GM23338 (cell line): ENCODE measurements at regions not wholly inside any gene's neighbourhood (a gene's known extent, or its start where the extent isn't known, plus 50 kb on each side); places are given as distances from the start of the nearest gene placed in this dataset.

Experiments
- ATAC-seq: fragments of 200-7000 bp; cut with Tn5 transposase; 3 replicates; pipeline ENCODE4 v1.9.1; 2020
- DNase-seq: peaks from one replicate; pipeline ENCODE4 v3.0.0-alpha.2; 2015; ENCODE audit warnings: low spot score
- H2AFZ ChIP-seq: fragments of 200-600 bp; sonication (generic); 2 replicates; pipeline ENCODE4 v1.8.0; 2016; ENCODE audit warnings: antibody characterized with exemption, mild to moderate bottlenecking, moderate library complexity
- H3F3A ChIP-seq: fragments of 200-600 bp; sonication (generic); replicated peaks from 2 replicates; pipeline ENCODE4 v1.8.0; 2017; ENCODE audit warnings: antibody characterized with exemption, mixed run types, low read depth
- H3K27ac ChIP-seq: fragments of 200-600 bp; sonication (generic); 2 replicates; pipeline ENCODE4 v1.6.1; 2016; ENCODE audit warnings: low read depth
- H3K27me3 ChIP-seq: fragments of 200-600 bp; sonication (generic); 2 replicates; pipeline ENCODE4 v1.8.0; 2016; ENCODE audit warnings: mild to moderate bottlenecking, mixed run types, moderate library complexity; ENCODE audit not compliant: insufficient read depth
- H3K36me3 ChIP-seq: fragments of 200-600 bp; sonication (generic); 2 replicates; pipeline ENCODE4 v1.8.0; 2016; ENCODE audit warnings: mild to moderate bottlenecking; ENCODE audit not compliant: insufficient read depth
- H3K4me1 ChIP-seq: fragments of 200-600 bp; sonication (generic); 2 replicates; pipeline ENCODE4 v1.8.0; 2016; ENCODE audit warnings: mild to moderate bottlenecking, moderate library complexity; ENCODE audit not compliant: insufficient read depth
- H3K4me2 ChIP-seq: fragments of 200-600 bp; sonication (generic); 2 replicates; pipeline ENCODE4 v1.7.1; 2017; ENCODE audit warnings: mixed run types
- H3K4me3 ChIP-seq: fragments of 200-600 bp; sonication (generic); 2 replicates; pipeline ENCODE4 v1.6.1; 2016; ENCODE audit warnings: mixed run types
- H3K79me2 ChIP-seq: fragments of 200-600 bp; sonication (generic); replicated peaks from 2 replicates; pipeline ENCODE4 v1.8.0; 2017; ENCODE audit warnings: mild to moderate bottlenecking; ENCODE audit not compliant: insufficient read depth
- H3K9me2 ChIP-seq: fragments of 200-600 bp; sonication (generic); 2 replicates; pipeline ENCODE4 v1.8.0; 2017; ENCODE audit not compliant: insufficient read depth
- H4K20me1 ChIP-seq: fragments of 200-600 bp; sonication (generic); replicated peaks from 2 replicates; pipeline ENCODE4 v1.8.0; 2017; ENCODE audit warnings: mild to moderate bottlenecking; ENCODE audit not compliant: insufficient read depth
- H3K27ac Mint-ChIP-seq: 2 replicates; pipeline ENCODE4 v1.8.0; 2020; ENCODE audit warnings: inconsistent platforms, mild to moderate bottlenecking, moderate library complexity, mixed read lengths
- H3K27me3 Mint-ChIP-seq: 3 replicates; pipeline ENCODE4 v1.8.0; 2022; ENCODE audit warnings: low read depth, mild to moderate bottlenecking, moderate library complexity, mixed read lengths, inconsistent platforms; ENCODE audit not compliant: insufficient read depth, poor library complexity
- H3K36me3 Mint-ChIP-seq: 3 replicates; pipeline ENCODE4 v1.8.0; 2021; ENCODE audit warnings: low read depth, mild to moderate bottlenecking, inconsistent platforms, moderate library complexity, mixed read lengths
- H3K4me1 Mint-ChIP-seq: 3 replicates; pipeline ENCODE4 v1.8.0; 2020; ENCODE audit warnings: mild to moderate bottlenecking, inconsistent platforms, mixed read lengths
- H3K4me3 Mint-ChIP-seq: 3 replicates; pipeline ENCODE4 v1.8.0; 2021; ENCODE audit warnings: moderate library complexity, mild to moderate bottlenecking, inconsistent platforms, mixed read lengths
- H3K9me3 Mint-ChIP-seq: 3 replicates; pipeline ENCODE4 v1.8.0; 2020; ENCODE audit warnings: moderate library complexity, mild to moderate bottlenecking, inconsistent platforms, mixed read lengths
- CTCF ChIP-seq, 2 experiments: fragments of 200-600 bp in 1 of 2; sonication (generic) in 1 of 2; conservative IDR thresholded peaks; 2 replicates each; pipeline versions ENCODE4 v1.5.1 to v1.6.1; 2016 to 2017; ENCODE audit warnings: antibody characterized with exemption in 2 of 2, low read depth in 2 of 2, mild to moderate bottlenecking in 2 of 2, moderate library complexity in 1 of 2
- ETS1 ChIP-seq: IDR thresholded peaks from 2 replicates; pipeline ENCODE4 v1.6.1; 2016; ENCODE audit warnings: antibody characterized with exemption
- EZH2 ChIP-seq: fragments of 200-600 bp; sonication (generic); IDR thresholded peaks from one replicate; pipeline ENCODE4 v1.8.0; 2017; ENCODE audit warnings: antibody characterized with exemption, mild to moderate bottlenecking, low read depth; ENCODE audit not compliant: unreplicated experiment
- EZH2phosphoT487 ChIP-seq: fragments of 200-600 bp; sonication (generic); IDR thresholded peaks from one replicate; pipeline ENCODE4 v1.8.1; 2018; ENCODE audit warnings: antibody characterized with exemption; ENCODE audit not compliant: unreplicated experiment
- NANOG ChIP-seq: IDR thresholded peaks from 2 replicates; pipeline ENCODE4 v1.6.1; 2016; ENCODE audit warnings: antibody characterized with exemption, borderline replicate concordance
- POLR2AphosphoS5 ChIP-seq: IDR thresholded peaks from 2 replicates; pipeline ENCODE4 v1.6.1; 2016; ENCODE audit warnings: antibody characterized with exemption, low read depth
- ZNF114 ChIP-seq: fragments of 250-450 bp; sonication (Bioruptor Pico); IDR thresholded peaks from 2 replicates; pipeline ENCODE4 v1.5.0; 2020; ENCODE audit warnings: mild to moderate bottlenecking, moderate library complexity
- ZNF331 ChIP-seq: fragments of 250-450 bp; sonication (Bioruptor Pico); IDR thresholded peaks from 2 replicates; pipeline ENCODE4 v1.5.0; 2020; ENCODE audit warnings: low read depth, mild to moderate bottlenecking, moderate library complexity

GRCh38 chr9:81128701-81129100, 560.6 kb downstream of the TLE1 start:
- Mint-ChIP-seq H3K9me3 (peaks cover 5% of the 10 kb centered on the region; the same call in 1 of the 3 replicates), H3K27me3 (no peaks in the 10 kb centered on the region), H3K4me3 (no peak overlapping the region), H3K27ac (no peak overlapping the region), H3K4me1 (peaks cover 6% of the 10 kb centered on the region; the same call in 2 of the 3 replicates), H3K36me3 (no peaks in the 10 kb centered on the region)
- no peaks in the 10 kb centered on the region for H3K79me2 ChIP-seq
- no peak overlapping the region for H3K4me3 ChIP-seq
- H3F3A ChIP-seq: no peaks in the 10 kb centered on the region
- H3K9me2 ChIP-seq: peaks cover 8% of the 10 kb centered on the region
- DNase-seq: no peak
- no peak for ATAC-seq
- no peak overlapping the region for H3K27ac ChIP-seq
- H4K20me1 ChIP-seq: no peaks in the 10 kb centered on the region
- no peak for TF ChIP-seq ZNF114 (CRISPR knock-in tag)
- TF ChIP-seq NANOG: no peak
- no peak for TF ChIP-seq ZNF331
- no peak for TF ChIP-seq EZH2phosphoT487
- TF ChIP-seq POLR2AphosphoS5: no peak
- TF ChIP-seq ETS1: no peak
- no peaks in the 10 kb centered on the region for H3K36me3 ChIP-seq
- no peaks in the 10 kb centered on the region for H3K27me3 ChIP-seq
- no peak overlapping the region for H3K4me2 ChIP-seq
- no peak overlapping the region for H2AFZ ChIP-seq
- peaks cover 9% of the 10 kb centered on the region for H3K4me1 ChIP-seq

- no peak for DNase-seq
- H3K4me1 ChIP-seq: peaks cover 9% of the 10 kb centered on the region
- Mint-ChIP-seq H3K4me1 (peaks cover 6% of the 10 kb centered on the region; the same call in 2 of the 3 replicates), H3K27ac (no peak overlapping the region), H3K4me3 (no peak overlapping the region), H3K9me3 (no peaks in the 10 kb centered on the region; the same call in 2 of the 3 replicates), H3K27me3 (no peaks in the 10 kb centered on the region), H3K36me3 (no peaks in the 10 kb centered on the region)
- no peak for ATAC-seq
- H3F3A ChIP-seq: no peaks in the 10 kb centered on the region
- no peak overlapping the region for H3K4me2 ChIP-seq
- no peak overlapping the region for H3K27ac ChIP-seq
- no peaks in the 10 kb centered on the region for H3K36me3 ChIP-seq
- H4K20me1 ChIP-seq: no peaks in the 10 kb centered on the region
- H3K27me3 ChIP-seq: no peaks in the 10 kb centered on the region
- TF ChIP-seq POLR2AphosphoS5: no peak
- H3K9me2 ChIP-seq: peaks cover 7% of the 10 kb centered on the region
- peak overlapping the region; percentile 88 for H2AFZ ChIP-seq
- H3K4me3 ChIP-seq: no peak overlapping the region
- no peaks in the 10 kb centered on the region for H3K79me2 ChIP-seq
These were observed 563.8 kb downstream of the TLE1 start for GRCh38 chr9:81125446-81126092.

GRCh38 chr9:81123526-81123925, 565.8 kb downstream of the TLE1 start:
- H3K27ac Mint-ChIP-seq: no peak overlapping the region
- DNase-seq (no peak), ATAC-seq (no peak)
- Histone ChIP-seq H3K36me3 (no peaks in the 10 kb centered on the region), H3K4me1 (peaks cover 9% of the 10 kb centered on the region), H3K79me2 (no peaks in the 10 kb centered on the region), H3K27ac (no peak overlapping the region), H3F3A (no peaks in the 10 kb centered on the region), H3K4me3 (no peak overlapping the region), H3K4me2 (no peak overlapping the region), H3K9me2 (peaks cover 7% of the 10 kb centered on the region), H2AFZ (no peak overlapping the region), H3K27me3 (no peaks in the 10 kb centered on the region), H4K20me1 (no peaks in the 10 kb centered on the region)
- H3K36me3 Mint-ChIP-seq: no peaks in the 10 kb centered on the region
- H3K4me1 Mint-ChIP-seq: peaks cover 6% of the 10 kb centered on the region; the same call in 2 of the 3 replicates
- no peak overlapping the region for H3K4me3 Mint-ChIP-seq
- no peaks in the 10 kb centered on the region; the same call in 2 of the 3 replicates for H3K9me3 Mint-ChIP-seq
- no peaks in the 10 kb centered on the region for H3K27me3 Mint-ChIP-seq
- no peak for TF ChIP-seq ZNF114 (CRISPR knock-in tag)
- no peak for TF ChIP-seq ETS1
- no peak for TF ChIP-seq CTCF (conservative IDR thresholded peaks at IDR 0.05; ENCODE audit: low read depth in 2 of 2)
- TF ChIP-seq NANOG: no peak
- TF ChIP-seq EZH2: no peak
